ACC112 (cell line): ENCODE measurements at regions not wholly inside any gene's neighbourhood (a gene's known extent, or its start where the extent isn't known, plus 50 kb on each side); places are given as distances from the start of the nearest gene placed in this dataset.

Source experiments
- H2AFZ ChIP-seq: fragments of 200-600 bp; sonication (generic); one replicate; pipeline ENCODE4 v1.6.0; 2017; ENCODE audit warnings: antibody characterized with exemption, low read length; ENCODE audit not compliant: unreplicated experiment
- H3K27ac ChIP-seq: fragments of 200-600 bp; sonication (generic); 2 replicates; pipeline ENCODE4 v1.5.1; 2014; ENCODE audit warnings: low read depth, mild to moderate bottlenecking, antibody characterized with exemption, low read length, moderate library complexity
- H3K27me3 ChIP-seq: fragments of 200-600 bp; sonication (generic); 2 replicates; pipeline ENCODE4 v1.6.1; 2014; ENCODE audit warnings: mild to moderate bottlenecking, antibody characterized with exemption, low read length, moderate library complexity, mixed read lengths; ENCODE audit not compliant: insufficient read depth
- H3K36me3 ChIP-seq: fragments of 200-600 bp; sonication (generic); 2 replicates; pipeline ENCODE4 v1.6.1; 2016; ENCODE audit warnings: mild to moderate bottlenecking, antibody characterized with exemption, low read length, moderate library complexity, mixed read lengths; ENCODE audit not compliant: insufficient read depth
- H3K4me1 ChIP-seq: fragments of 200-600 bp; sonication (generic); one replicate; pipeline ENCODE4 v1.6.1; 2016; ENCODE audit warnings: low read length, mixed read lengths; ENCODE audit not compliant: insufficient read depth, unreplicated experiment, control insufficient read depth
- H3K4me3 ChIP-seq: fragments of 200-600 bp; sonication (generic); 2 replicates; pipeline ENCODE4 v1.5.1; 2014; ENCODE audit warnings: mild to moderate bottlenecking, low read depth, low read length
- H3K79me2 ChIP-seq: fragments of 200-600 bp; sonication (generic); one replicate; pipeline ENCODE4 v1.6.0; 2016; ENCODE audit warnings: low read length; ENCODE audit not compliant: control insufficient read depth, unreplicated experiment, insufficient read depth

DNA sequence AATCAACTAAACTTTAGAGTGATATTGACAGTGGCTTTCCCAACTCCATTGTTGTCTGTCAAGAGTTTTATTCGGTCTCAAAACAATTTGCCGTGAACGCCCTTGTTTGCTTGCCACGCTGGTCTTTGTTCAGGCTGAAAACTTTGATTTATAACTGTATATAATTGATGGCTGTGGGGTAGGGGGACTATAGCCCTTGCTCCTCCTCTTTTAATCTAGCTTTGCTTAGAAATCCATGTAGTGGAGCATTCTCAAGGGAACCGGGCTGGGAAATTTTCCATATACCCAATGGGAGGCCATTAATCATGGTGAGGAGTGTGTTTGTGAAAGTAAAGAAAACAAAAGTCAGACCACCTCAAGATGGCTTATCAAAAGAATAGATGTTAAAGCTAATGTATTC lies 339.8 kb upstream of the RARB start:
- Histone ChIP-seq H3K4me3 (no peak overlapping the region), H3K27me3 (no peaks in the 10 kb centered on the region), H3K27ac (no peak overlapping the region), H3K36me3 (no peaks in the 10 kb centered on the region), H3K4me1 (no peaks in the 10 kb centered on the region), H2AFZ (no peak overlapping the region), H3K79me2 (no peaks in the 10 kb centered on the region)

DNA sequence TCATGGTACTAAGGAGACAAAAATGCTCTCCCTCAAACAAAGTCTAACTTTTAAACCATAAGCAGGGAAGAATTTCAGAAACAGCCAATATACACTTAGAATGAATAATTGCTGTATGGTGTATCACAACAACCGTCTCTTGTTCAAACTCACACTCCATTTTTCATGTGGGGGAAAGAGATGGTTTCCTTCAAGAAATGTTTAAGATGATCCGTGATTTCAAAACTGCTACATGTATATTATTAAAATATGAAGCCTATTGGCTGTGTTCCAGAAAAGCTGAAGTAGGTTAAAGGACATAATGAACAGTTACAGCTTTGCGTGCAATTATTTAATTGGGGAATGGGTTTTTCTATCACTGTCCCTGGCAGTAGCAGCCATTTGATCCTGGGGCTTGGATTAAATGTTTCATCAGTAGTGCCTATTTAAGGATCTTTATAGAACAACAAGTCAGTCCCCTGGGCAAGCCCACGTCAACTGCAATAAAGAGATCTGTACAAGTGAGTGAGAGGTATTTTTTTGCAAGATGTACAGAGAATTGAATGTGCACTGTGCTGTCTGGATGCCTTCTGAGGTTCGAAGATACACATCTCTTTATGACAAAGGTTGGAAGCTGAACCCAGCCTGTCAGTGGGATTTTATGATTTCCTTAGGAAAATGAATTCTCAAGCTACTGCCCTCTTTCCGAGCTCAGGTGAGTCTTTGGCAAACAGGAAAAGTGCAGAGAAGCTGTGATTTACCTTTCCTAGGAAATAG lies 337.2 kb upstream of the RARB start:
- Histone ChIP-seq H3K27ac (no peak overlapping the region), H3K4me1 (no peaks in the 10 kb centered on the region), H3K36me3 (no peaks in the 10 kb centered on the region)

DNA sequence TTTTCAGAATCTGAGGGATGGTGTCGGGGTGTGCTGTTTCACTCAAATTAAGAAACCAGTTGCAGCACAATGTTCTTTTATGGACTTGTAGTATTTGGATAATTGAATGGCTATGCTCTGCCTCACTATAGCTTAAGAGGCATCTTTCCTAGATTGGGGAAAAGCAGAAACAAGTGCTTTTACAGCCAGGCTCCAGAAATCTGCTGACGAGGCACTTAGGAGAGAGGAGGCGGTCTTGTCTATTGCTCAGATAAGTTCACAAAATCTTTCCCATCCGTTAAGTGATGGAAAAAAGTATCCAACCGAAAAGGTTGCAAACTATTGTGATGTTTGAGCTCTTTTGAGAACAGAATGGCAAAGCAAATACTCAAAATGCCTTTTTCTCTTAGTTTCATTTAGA lies 336.1 kb upstream of the RARB start:
- no peaks in the 10 kb centered on the region for H3K4me1 ChIP-seq
- no peaks in the 10 kb centered on the region for H3K36me3 ChIP-seq
- no peaks in the 10 kb centered on the region for H3K27me3 ChIP-seq
- H3K79me2 ChIP-seq = no peaks in the 10 kb centered on the region
- no peak overlapping the region for H2AFZ ChIP-seq
- H3K4me3 ChIP-seq = no peak overlapping the region
- no peak overlapping the region for H3K27ac ChIP-seq

More for the DNA sequence above, 337.2 kb upstream of the RARB start:
- Histone ChIP-seq H2AFZ (no peak overlapping the region), H3K27me3 (no peaks in the 10 kb centered on the region), H3K79me2 (no peaks in the 10 kb centered on the region), H3K4me3 (no peak overlapping the region)

DNA sequence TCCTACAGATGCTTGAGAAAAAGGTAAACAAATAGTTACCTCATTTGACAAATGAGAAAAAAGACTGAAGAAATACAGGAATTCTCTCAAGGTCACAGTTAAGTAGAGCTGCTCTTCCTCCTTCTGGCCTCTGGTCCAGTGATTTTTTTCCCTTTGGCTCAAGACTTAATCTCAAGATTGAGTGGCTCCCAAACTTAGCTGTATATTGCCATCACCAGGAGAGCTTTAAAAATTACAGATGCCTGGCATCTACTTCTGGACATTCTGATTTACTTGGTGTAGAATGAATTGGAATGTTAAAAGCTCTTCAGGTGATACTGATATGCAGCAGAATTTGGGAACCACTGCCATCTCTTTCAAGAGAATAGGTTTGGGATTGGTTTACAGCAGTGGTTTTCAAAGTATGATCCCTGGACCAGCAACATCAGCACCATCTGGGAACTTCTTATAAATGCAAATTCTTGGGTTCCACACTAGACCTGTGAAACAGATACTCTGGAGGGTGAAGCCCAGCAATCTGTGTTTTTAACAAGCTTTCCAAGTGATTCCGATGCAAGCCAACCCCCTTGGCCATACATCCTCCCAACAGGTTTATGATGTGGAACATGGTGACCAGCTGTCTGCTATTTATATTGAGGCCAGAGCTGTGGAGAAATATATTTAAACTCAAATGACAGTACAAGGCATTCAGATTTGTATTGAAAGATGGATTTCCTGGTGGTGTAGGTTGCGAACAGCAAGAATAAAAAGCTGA lies 333.0 kb upstream of the RARB start:
- no peaks in the 10 kb centered on the region for H3K79me2 ChIP-seq
- no peak overlapping the region for H2AFZ ChIP-seq
- no peaks in the 10 kb centered on the region for H3K36me3 ChIP-seq
- H3K4me1 ChIP-seq = no peaks in the 10 kb centered on the region
- no peak overlapping the region for H3K4me3 ChIP-seq
- H3K27ac ChIP-seq = no peak overlapping the region
- H3K27me3 ChIP-seq = no peaks in the 10 kb centered on the region

DNA sequence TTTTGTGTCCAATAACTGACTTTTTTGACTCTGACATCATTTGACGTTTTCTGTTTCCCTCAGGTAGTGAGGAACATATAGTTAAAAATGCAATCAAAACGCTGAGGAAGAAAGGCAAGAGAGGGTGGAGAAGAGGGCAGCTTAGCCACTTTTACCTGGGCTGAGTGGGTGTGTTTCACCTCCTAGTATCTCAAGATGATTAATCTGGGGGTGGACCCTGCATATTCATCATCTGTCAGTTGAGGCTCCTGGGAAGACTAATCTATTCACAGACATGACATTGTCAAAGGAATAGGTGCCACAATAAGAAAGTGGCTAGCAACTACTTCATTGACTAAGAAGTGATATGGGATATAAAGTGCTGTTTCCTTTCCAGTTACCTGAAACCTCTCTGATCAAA lies 331.5 kb upstream of the RARB start:
- Histone ChIP-seq H3K36me3 (no peaks in the 10 kb centered on the region), H2AFZ (no peak overlapping the region), H3K79me2 (no peaks in the 10 kb centered on the region), H3K4me1 (no peaks in the 10 kb centered on the region), H3K27ac (no peak overlapping the region), H3K4me3 (no peak overlapping the region), H3K27me3 (no peaks in the 10 kb centered on the region)

DNA sequence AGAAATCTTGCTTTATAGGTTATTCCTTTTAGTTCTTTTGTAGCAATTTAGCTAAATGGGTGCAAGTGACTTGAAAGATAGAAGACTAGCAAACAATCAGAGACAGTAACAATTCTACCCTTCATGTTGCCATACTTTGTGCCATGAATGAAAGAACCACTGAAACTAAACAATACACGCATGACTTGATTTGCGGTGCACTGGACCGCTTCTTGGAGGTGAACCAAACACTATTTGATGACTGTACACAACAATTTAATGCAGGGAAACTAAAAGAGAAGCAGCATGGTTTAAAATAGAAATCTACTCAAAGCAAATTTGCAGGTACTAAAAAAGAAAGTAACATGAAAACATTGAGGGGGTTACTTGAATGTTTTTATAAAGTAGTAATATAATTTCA lies 331.0 kb upstream of the RARB start:
- Histone ChIP-seq H3K36me3 (no peaks in the 10 kb centered on the region), H3K4me3 (no peak overlapping the region), H2AFZ (no peak overlapping the region), H3K27ac (no peak overlapping the region), H3K79me2 (no peaks in the 10 kb centered on the region), H3K4me1 (no peaks in the 10 kb centered on the region), H3K27me3 (no peaks in the 10 kb centered on the region)

DNA sequence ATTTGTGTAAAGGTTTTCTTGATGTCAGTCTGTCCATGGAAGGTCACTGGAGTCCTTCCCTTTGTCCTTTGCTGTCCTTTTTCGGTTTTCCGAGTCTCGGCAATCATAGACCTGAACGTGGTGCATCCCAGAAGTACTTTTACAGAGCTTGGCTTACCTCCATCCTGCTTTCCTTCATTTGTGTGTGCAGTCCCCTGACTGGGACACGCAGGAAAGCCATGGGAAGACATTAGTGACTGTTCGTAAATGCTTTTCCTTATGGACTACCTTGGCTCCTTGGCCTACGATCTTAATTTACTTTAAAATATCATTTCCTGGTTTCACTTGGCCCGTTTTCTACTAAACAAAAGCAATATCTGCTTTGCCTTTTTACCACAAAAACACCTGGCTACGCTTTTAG lies 328.4 kb upstream of the RARB start:
- Histone ChIP-seq H3K79me2 (no peaks in the 10 kb centered on the region), H3K27me3 (no peaks in the 10 kb centered on the region), H2AFZ (no peak overlapping the region), H3K36me3 (no peaks in the 10 kb centered on the region), H3K4me3 (no peak overlapping the region), H3K27ac (no peak overlapping the region), H3K4me1 (no peaks in the 10 kb centered on the region)

DNA sequence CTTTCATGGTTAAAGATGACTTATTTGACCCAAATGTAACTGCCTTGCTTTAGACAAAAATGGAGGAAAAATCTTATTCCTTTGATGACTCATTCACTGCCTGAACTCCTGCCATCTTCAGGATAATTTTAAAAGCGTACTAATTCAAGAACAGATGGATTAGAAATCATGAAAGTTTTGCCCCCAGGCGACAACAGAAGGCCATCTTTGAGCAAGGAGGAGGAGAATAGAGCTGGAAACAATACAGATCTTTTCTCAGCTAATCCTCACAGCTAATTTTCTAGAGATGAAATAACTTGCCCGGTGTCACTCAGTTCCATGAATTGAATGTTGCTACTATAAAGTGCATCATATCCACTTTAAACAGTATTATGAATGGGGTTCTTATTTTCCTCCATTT lies 324.7 kb upstream of the RARB start:
- no peak overlapping the region for H3K27ac ChIP-seq
- H3K4me1 ChIP-seq = no peaks in the 10 kb centered on the region
- no peaks in the 10 kb centered on the region for H3K79me2 ChIP-seq
- H2AFZ ChIP-seq = no peak overlapping the region
- no peak overlapping the region for H3K4me3 ChIP-seq
- no peaks in the 10 kb centered on the region for H3K27me3 ChIP-seq
- no peaks in the 10 kb centered on the region for H3K36me3 ChIP-seq

DNA sequence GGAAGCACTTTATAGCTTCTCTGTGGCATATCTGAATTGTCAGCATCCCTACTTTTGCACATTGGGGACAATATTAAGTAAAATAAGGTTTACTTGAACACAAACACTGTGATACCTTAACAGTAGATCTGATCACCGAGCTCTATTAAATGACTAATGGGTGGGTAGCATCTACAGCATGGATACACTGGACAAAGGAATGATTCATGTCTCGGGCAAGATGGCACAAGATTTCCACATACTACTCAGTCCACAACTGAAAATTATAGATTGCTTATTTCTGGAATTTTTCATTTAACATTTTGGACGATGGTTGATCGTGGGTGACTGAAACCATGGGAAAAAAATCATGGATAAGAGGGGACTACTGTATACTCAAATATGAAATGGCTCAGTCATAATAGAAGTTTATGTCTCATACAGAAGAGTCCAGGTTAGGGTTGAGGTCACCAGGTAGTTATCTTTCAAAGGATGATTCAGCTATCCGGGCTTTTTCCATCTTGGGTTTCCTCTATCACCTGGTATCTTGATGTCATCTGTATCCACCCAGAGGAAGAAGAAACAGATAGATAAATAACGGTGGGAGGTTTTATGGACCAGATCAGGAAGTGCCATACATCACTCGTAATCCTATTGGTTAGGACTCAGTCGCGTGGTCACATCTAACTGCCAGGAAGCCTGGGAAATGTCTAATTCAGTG lies 320.0 kb upstream of the RARB start:
- H3K36me3 ChIP-seq = no peaks in the 10 kb centered on the region
- no peak overlapping the region for H3K27ac ChIP-seq
- H3K79me2 ChIP-seq = no peaks in the 10 kb centered on the region
- H2AFZ ChIP-seq = no peak overlapping the region
- no peaks in the 10 kb centered on the region for H3K27me3 ChIP-seq
- H3K4me3 ChIP-seq = no peak overlapping the region
- no peaks in the 10 kb centered on the region for H3K4me1 ChIP-seq

DNA sequence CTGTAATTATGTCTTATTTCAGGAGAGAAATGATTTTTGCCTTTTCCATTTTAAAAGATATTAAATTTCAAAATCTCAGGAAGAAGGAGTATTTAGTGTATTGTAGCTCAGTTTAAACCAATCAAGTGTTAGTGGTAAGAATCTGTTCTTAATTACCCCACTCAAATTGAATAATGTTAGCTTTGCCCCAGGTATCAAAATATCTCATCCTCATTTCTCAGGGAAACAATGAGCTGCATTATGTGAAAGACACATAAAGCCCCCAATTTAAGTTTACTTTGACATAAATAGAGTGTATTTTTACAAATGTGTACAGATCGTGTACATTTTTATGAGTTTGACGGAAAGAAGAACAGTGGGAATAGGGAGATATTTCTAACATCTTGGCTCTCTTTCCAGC lies 317.4 kb upstream of the RARB start:
- H2AFZ ChIP-seq = no peak overlapping the region
- H3K27me3 ChIP-seq = no peaks in the 10 kb centered on the region
- H3K27ac ChIP-seq = no peak overlapping the region
- no peak overlapping the region for H3K4me3 ChIP-seq
- H3K79me2 ChIP-seq = no peaks in the 10 kb centered on the region
- H3K36me3 ChIP-seq = no peaks in the 10 kb centered on the region
- H3K4me1 ChIP-seq = no peaks in the 10 kb centered on the region
